GM23338 (cell line): ENCODE measurements at regions not wholly inside any gene's neighbourhood (a gene's known extent, or its start where the extent isn't known, plus 50 kb on each side); places are given as distances from the start of the nearest gene placed in this dataset.

Experiments
- ATAC-seq: fragments of 200-7000 bp; cut with Tn5 transposase; 3 replicates; pipeline ENCODE4 v1.9.1; 2020
- DNase-seq: peaks from one replicate; pipeline ENCODE4 v3.0.0-alpha.2; 2015; ENCODE audit warnings: low spot score
- H2AFZ ChIP-seq: fragments of 200-600 bp; sonication (generic); 2 replicates; pipeline ENCODE4 v1.8.0; 2016; ENCODE audit warnings: antibody characterized with exemption, mild to moderate bottlenecking, moderate library complexity
- H3F3A ChIP-seq: fragments of 200-600 bp; sonication (generic); replicated peaks from 2 replicates; pipeline ENCODE4 v1.8.0; 2017; ENCODE audit warnings: antibody characterized with exemption, mixed run types, low read depth
- H3K27ac ChIP-seq: fragments of 200-600 bp; sonication (generic); 2 replicates; pipeline ENCODE4 v1.6.1; 2016; ENCODE audit warnings: low read depth
- H3K27me3 ChIP-seq: fragments of 200-600 bp; sonication (generic); 2 replicates; pipeline ENCODE4 v1.8.0; 2016; ENCODE audit warnings: mild to moderate bottlenecking, mixed run types, moderate library complexity; ENCODE audit not compliant: insufficient read depth
- H3K36me3 ChIP-seq: fragments of 200-600 bp; sonication (generic); 2 replicates; pipeline ENCODE4 v1.8.0; 2016; ENCODE audit warnings: mild to moderate bottlenecking; ENCODE audit not compliant: insufficient read depth
- H3K4me1 ChIP-seq: fragments of 200-600 bp; sonication (generic); 2 replicates; pipeline ENCODE4 v1.8.0; 2016; ENCODE audit warnings: mild to moderate bottlenecking, moderate library complexity; ENCODE audit not compliant: insufficient read depth
- H3K4me2 ChIP-seq: fragments of 200-600 bp; sonication (generic); 2 replicates; pipeline ENCODE4 v1.7.1; 2017; ENCODE audit warnings: mixed run types
- H3K4me3 ChIP-seq: fragments of 200-600 bp; sonication (generic); 2 replicates; pipeline ENCODE4 v1.6.1; 2016; ENCODE audit warnings: mixed run types
- H3K79me2 ChIP-seq: fragments of 200-600 bp; sonication (generic); replicated peaks from 2 replicates; pipeline ENCODE4 v1.8.0; 2017; ENCODE audit warnings: mild to moderate bottlenecking; ENCODE audit not compliant: insufficient read depth
- H3K9me2 ChIP-seq: fragments of 200-600 bp; sonication (generic); 2 replicates; pipeline ENCODE4 v1.8.0; 2017; ENCODE audit not compliant: insufficient read depth
- H4K20me1 ChIP-seq: fragments of 200-600 bp; sonication (generic); replicated peaks from 2 replicates; pipeline ENCODE4 v1.8.0; 2017; ENCODE audit warnings: mild to moderate bottlenecking; ENCODE audit not compliant: insufficient read depth
- H3K27ac Mint-ChIP-seq: 2 replicates; pipeline ENCODE4 v1.8.0; 2020; ENCODE audit warnings: inconsistent platforms, mild to moderate bottlenecking, moderate library complexity, mixed read lengths
- H3K27me3 Mint-ChIP-seq: 3 replicates; pipeline ENCODE4 v1.8.0; 2022; ENCODE audit warnings: low read depth, mild to moderate bottlenecking, moderate library complexity, mixed read lengths, inconsistent platforms; ENCODE audit not compliant: insufficient read depth, poor library complexity
- H3K36me3 Mint-ChIP-seq: 3 replicates; pipeline ENCODE4 v1.8.0; 2021; ENCODE audit warnings: low read depth, mild to moderate bottlenecking, inconsistent platforms, moderate library complexity, mixed read lengths
- H3K4me1 Mint-ChIP-seq: 3 replicates; pipeline ENCODE4 v1.8.0; 2020; ENCODE audit warnings: mild to moderate bottlenecking, inconsistent platforms, mixed read lengths
- H3K4me3 Mint-ChIP-seq: 3 replicates; pipeline ENCODE4 v1.8.0; 2021; ENCODE audit warnings: moderate library complexity, mild to moderate bottlenecking, inconsistent platforms, mixed read lengths
- H3K9me3 Mint-ChIP-seq: 3 replicates; pipeline ENCODE4 v1.8.0; 2020; ENCODE audit warnings: moderate library complexity, mild to moderate bottlenecking, inconsistent platforms, mixed read lengths
- CREB1 ChIP-seq: fragments of 250-450 bp; sonication (Bioruptor Pico); IDR thresholded peaks from 2 replicates; pipeline ENCODE4 v1.5.0; 2020; ENCODE audit warnings: low read depth, mild to moderate bottlenecking, moderate library complexity
- CTCF ChIP-seq, 2 experiments: fragments of 200-600 bp in 1 of 2; sonication (generic) in 1 of 2; conservative IDR thresholded peaks; 2 replicates each; pipeline versions ENCODE4 v1.5.1 to v1.6.1; 2016 to 2017; ENCODE audit warnings: antibody characterized with exemption in 2 of 2, low read depth in 2 of 2, mild to moderate bottlenecking in 2 of 2, moderate library complexity in 1 of 2
- ETS1 ChIP-seq: IDR thresholded peaks from 2 replicates; pipeline ENCODE4 v1.6.1; 2016; ENCODE audit warnings: antibody characterized with exemption
- EZH2phosphoT487 ChIP-seq: fragments of 200-600 bp; sonication (generic); IDR thresholded peaks from one replicate; pipeline ENCODE4 v1.8.1; 2018; ENCODE audit warnings: antibody characterized with exemption; ENCODE audit not compliant: unreplicated experiment
- POLR2AphosphoS5 ChIP-seq: IDR thresholded peaks from 2 replicates; pipeline ENCODE4 v1.6.1; 2016; ENCODE audit warnings: antibody characterized with exemption, low read depth
- STAT1 ChIP-seq: IDR thresholded peaks from one replicate; pipeline ENCODE4 v1.6.1; 2016; ENCODE audit warnings: antibody characterized with exemption; ENCODE audit not compliant: unreplicated experiment
- ZNF462 ChIP-seq: fragments of 250-450 bp; sonication (Bioruptor Pico); IDR thresholded peaks from 2 replicates; pipeline ENCODE4 v1.5.0; 2020; ENCODE audit warnings: mild to moderate bottlenecking, moderate library complexity

- no peak for TF ChIP-seq ZNF462
- TF ChIP-seq CREB1 (CRISPR knock-in tag) = no peak
- TF ChIP-seq ETS1 = no peak
Observed at GRCh38 chr9:116087751-116088194, 65.8 kb upstream of the PAPPA start (continued).

GRCh38 chr9:116088396-116088795 is 65.2 kb upstream of the PAPPA start:
- H3K4me1 Mint-ChIP-seq = peaks cover 4% of the 10 kb centered on the region; the same call in 2 of the 3 replicates
- no peaks in the 10 kb centered on the region for H3K36me3 Mint-ChIP-seq
- no peaks in the 10 kb centered on the region for H3K27me3 Mint-ChIP-seq
- Histone ChIP-seq H3K27me3 (no peaks in the 10 kb centered on the region), H3K9me2 (0 out of 2 replicates have a peak, but pooled peaks cover 12% of the 10 kb centered on the region), H3K36me3 (no peaks in the 10 kb centered on the region), H3K79me2 (no peaks in the 10 kb centered on the region), H3K4me3 (no peak overlapping the region), H3K4me1 (0 out of 2 replicates have a peak, but pooled peaks cover 5% of the 10 kb centered on the region), H3F3A (no peaks in the 10 kb centered on the region), H3K4me2 (no peak overlapping the region), H2AFZ (no peak overlapping the region), H4K20me1 (no peaks in the 10 kb centered on the region), H3K27ac (no peak overlapping the region)
- DNase-seq (no peak), ATAC-seq (no peak)
- H3K27ac Mint-ChIP-seq = no peak overlapping the region
- H3K9me3 Mint-ChIP-seq = peaks cover 6% of the 10 kb centered on the region; the same call in 2 of the 3 replicates
- no peak overlapping the region for H3K4me3 Mint-ChIP-seq
- TF ChIP-seq STAT1 = no peak
- no peak for TF ChIP-seq POLR2AphosphoS5
- no peak for TF ChIP-seq EZH2phosphoT487
- TF ChIP-seq ZNF462 = no peak
- TF ChIP-seq CTCF (conservative IDR thresholded peaks at IDR 0.05; ENCODE audit: low read depth in 2 of 2) = no peak
